SK-N-SH (cell line): ENCODE measurements at regions not wholly inside any gene's neighbourhood (a gene's known extent, or its start where the extent isn't known, plus 50 kb on each side); places are given as distances from the start of the nearest gene placed in this dataset.

ENCODE experiments used
- CTCF ChIA-PET: fragments of 300-600, 350-600 bp; formaldehyde crosslinking; extraction: SDS; loops from one replicate; lab custom pipeline; 2021; lab: Yijun Ruan, JAX
- POLR2A ChIA-PET: fragments of 350-600 bp; sonication (Branson Sonifier 250); formaldehyde crosslinking; extraction: SDS; loops from one replicate; lab custom pipeline; 2020; ENCODE audit warnings: antibody characterized with exemption, inconsistent platforms; lab: Yijun Ruan, JAX
- DNase-seq: peaks from one replicate; pipeline ENCODE4 v3.0.0; 2012
- H2AFZ ChIP-seq: fragments of 200-600 bp; sonication (generic); 2 replicates; pipeline ENCODE4 v1.8.1; 2016; ENCODE audit warnings: antibody characterized with exemption, mild to moderate bottlenecking, low read depth
- H3F3A ChIP-seq: fragments of 200-600 bp; sonication (generic); replicated peaks from 2 replicates; pipeline ENCODE3; 2016; ENCODE audit warnings: antibody characterized with exemption, mild to moderate bottlenecking; ENCODE audit not compliant: insufficient read depth
- H3K27ac ChIP-seq, 2 experiments: fragments of 200-500 bp in 1 of 2; fragments of 200-600 bp in 1 of 2; sonication (Bioruptor generic) in 1 of 2; sonication (generic), shearing (Covaris generic) in 1 of 2; 2 replicates each; pipeline versions ENCODE4 v1.5.1 to v1.6.1; 2014 to 2016; ENCODE audit warnings: low read depth in 2 of 2, inconsistent platforms in 1 of 2, low read length in 1 of 2, mild to moderate bottlenecking in 1 of 2, mixed read lengths in 1 of 2
- H3K27me3 ChIP-seq: fragments of 200-600 bp; sonication (generic), shearing (Covaris generic); 2 replicates; pipeline ENCODE4 v1.6.1; 2016; ENCODE audit warnings: mixed run types; ENCODE audit not compliant: insufficient read depth
- H3K36me3 ChIP-seq, 2 experiments: fragments of 200-500 bp in 1 of 2; fragments of 200-600 bp in 1 of 2; sonication (Bioruptor generic) in 1 of 2; sonication (generic) in 1 of 2; replicated peaks in 1 of 2; 2 replicates each; pipeline versions ENCODE3 to v1.5.1; 2014 to 2016; ENCODE audit warnings: low read length in 1 of 2, mild to moderate bottlenecking in 1 of 2; ENCODE audit not compliant: insufficient read depth in 2 of 2, control insufficient read depth in 1 of 2
- H3K4me1 ChIP-seq, 2 experiments: fragments of 200-500 bp in 1 of 2; fragments of 200-600 bp in 1 of 2; sonication (Bioruptor generic) in 1 of 2; sonication (generic), shearing (Covaris generic) in 1 of 2; 2 replicates each; pipeline versions ENCODE4 v1.5.1 to v1.6.1; 2014 to 2016; ENCODE audit warnings: low read depth in 1 of 2, low read length in 1 of 2, mixed run types in 1 of 2; ENCODE audit not compliant: insufficient read depth in 2 of 2, control insufficient read depth in 1 of 2
- H3K4me2 ChIP-seq: fragments of 200-600 bp; sonication (generic), shearing (Covaris generic); 2 replicates; pipeline ENCODE4 v1.6.1; 2017; ENCODE audit warnings: mixed run types
- H3K4me3 ChIP-seq, 2 experiments: fragments of 200-500 bp in 1 of 2; fragments of 200-600 bp in 1 of 2; sonication (Bioruptor generic) in 1 of 2; sonication (generic), shearing (Covaris generic) in 1 of 2; 2 replicates each; pipeline versions ENCODE4 v1.5.1 to v1.8.1; 2014 to 2016; ENCODE audit warnings: low read depth in 2 of 2, inconsistent platforms in 1 of 2, low read length in 1 of 2, mild to moderate bottlenecking in 1 of 2, mixed read lengths in 1 of 2, moderate library complexity in 1 of 2
- H3K79me2 ChIP-seq: fragments of 200-600 bp; sonication (generic); 2 replicates; pipeline ENCODE4 v1.8.1; 2017; ENCODE audit warnings: mild to moderate bottlenecking; ENCODE audit not compliant: insufficient read depth
- H3K9ac ChIP-seq: fragments of 200-600 bp; sonication (generic); 2 replicates; pipeline ENCODE4 v1.6.1; 2017; ENCODE audit warnings: mixed run types
- H3K9me2 ChIP-seq: fragments of 200-600 bp; sonication (generic); 2 replicates; pipeline ENCODE4 v1.6.1; 2017; ENCODE audit warnings: mixed run types
- H3K9me3 ChIP-seq: fragments of 200-600 bp; sonication (generic); 2 replicates; pipeline ENCODE4 v1.6.1; 2017; ENCODE audit warnings: mixed run types, mild to moderate bottlenecking, moderate library complexity
- H4K20me1 ChIP-seq: fragments of 200-600 bp; sonication (generic); 2 replicates; pipeline ENCODE4 v1.6.1; 2017; ENCODE audit warnings: mild to moderate bottlenecking, mixed run types; ENCODE audit not compliant: insufficient read depth
- CHD2 ChIP-seq: fragments of 150-350 bp; IDR thresholded peaks from 2 replicates; pipeline ENCODE4 v1.6.1; 2018; ENCODE audit warnings: low read length; ENCODE audit not compliant: partially characterized antibody
- CTCF ChIP-seq: fragments of 200-600 bp; sonication (generic); IDR thresholded peaks from 2 replicates; pipeline ENCODE4 v1.6.1; 2017; ENCODE audit warnings: antibody characterized with exemption, mild to moderate bottlenecking, moderate library complexity
- FOSL2 ChIP-seq: IDR thresholded peaks from 2 replicates; pipeline ENCODE4 v1.4.0; 2012; ENCODE audit warnings: low read depth, mild to moderate bottlenecking, moderate library complexity, borderline replicate concordance
- FOXJ3 ChIP-seq: sonication (generic); formaldehyde crosslinking; IDR thresholded peaks from 2 replicates; pipeline ENCODE4 v1.5.1; 2020; ENCODE audit warnings: mild to moderate bottlenecking, missing genetic modification reagents
- GABPA ChIP-seq: IDR thresholded peaks from 2 replicates; pipeline ENCODE4 v1.4.0; 2012; ENCODE audit warnings: low read depth, mild to moderate bottlenecking
- GATA2 ChIP-seq: sonication (generic); formaldehyde crosslinking; IDR thresholded peaks from 2 replicates; pipeline ENCODE4 v1.5.0; 2020; ENCODE audit warnings: mild to moderate bottlenecking, missing genetic modification reagents
- JUND ChIP-seq: IDR thresholded peaks from 2 replicates; pipeline ENCODE4 v1.4.0; 2012
- MAX ChIP-seq: IDR thresholded peaks from 2 replicates; pipeline ENCODE4 v1.4.0; 2012; ENCODE audit warnings: low read depth
- NFIC ChIP-seq: IDR thresholded peaks from 2 replicates; pipeline ENCODE4 v1.4.0; 2012; ENCODE audit warnings: borderline replicate concordance
- NRF1 ChIP-seq: IDR thresholded peaks from 2 replicates; pipeline ENCODE4 v1.6.1; 2012; ENCODE audit warnings: low read depth, mild to moderate bottlenecking, low read length
- PBX3 ChIP-seq: IDR thresholded peaks from 2 replicates; pipeline ENCODE4; 2012
- RAD21 ChIP-seq: IDR thresholded peaks from 2 replicates; pipeline ENCODE4 v1.6.1; 2012; ENCODE audit warnings: mild to moderate bottlenecking, low read length
- RXRA ChIP-seq: IDR thresholded peaks from 2 replicates; pipeline ENCODE4 v1.4.0; 2012; ENCODE audit warnings: low read depth, mild to moderate bottlenecking, borderline replicate concordance
- SIN3A ChIP-seq: IDR thresholded peaks from 2 replicates; pipeline ENCODE4 v1.6.1; 2012; ENCODE audit warnings: low read depth, mild to moderate bottlenecking, low read length, moderate library complexity, borderline replicate concordance
- TAF1 ChIP-seq: IDR thresholded peaks from 2 replicates; pipeline ENCODE4 v1.6.1; 2012; ENCODE audit warnings: low read depth, mild to moderate bottlenecking, low read length, moderate library complexity, borderline replicate concordance
- TCF12 ChIP-seq: IDR thresholded peaks from 2 replicates; pipeline ENCODE4 v1.4.0; 2012
- TEAD4 ChIP-seq: IDR thresholded peaks from 2 replicates; pipeline ENCODE4 v1.4.0; 2012; ENCODE audit warnings: mild to moderate bottlenecking, borderline replicate concordance; ENCODE audit not compliant: insufficient read depth
- USF1 ChIP-seq: IDR thresholded peaks from 2 replicates; pipeline ENCODE4 v1.4.0; 2012; ENCODE audit warnings: low read depth, borderline replicate concordance
- USF2 ChIP-seq: fragments of 150-350 bp; IDR thresholded peaks from 2 replicates; pipeline ENCODE4 v1.6.1; 2017; ENCODE audit warnings: antibody characterized with exemption, low read length, low read depth, borderline replicate concordance
- ZBTB33 ChIP-seq: IDR thresholded peaks from 2 replicates; pipeline ENCODE4 v1.4.0; 2012; ENCODE audit warnings: low read depth, borderline replicate concordance
- WGBS: methylation state at CpG from one replicate; pipeline ENCODE4 v1.1.6; 2017; ENCODE audit warnings: low lambda C conversion rate; 5-methylcytosine and 5-hydroxymethylcytosine counted together

GRCh38 chr15:46946953-46947352 lies 770.4 kb upstream of the SEMA6D start:
- TF ChIP-seq TAF1 (no peak), USF2 (no peak), GATA2 (CRISPR knock-in tag) (no peak), GABPA (no peak), RAD21 (no peak), NFIC (no peak), TCF12 (no peak), JUND (no peak), FOSL2 (no peak), MAX (no peak), SIN3A (no peak)
- TF ChIP-seq, all 33 proteins: peak for 0
- WGBS = 41% methylated on average over 3 of the region's 3 CpGs
- no peak for DNase-seq
- Histone ChIP-seq H3K9ac (no peak overlapping the region), H3K9me2 (no peaks in the 10 kb centered on the region; the same call in 1 of the 2 replicates), H3K9me3 (no peaks in the 10 kb centered on the region), H3K79me2 (no peaks in the 10 kb centered on the region), H3K27ac (no peak overlapping the region), H3K4me2 (no peak overlapping the region), H4K20me1 (no peaks in the 10 kb centered on the region), H3K36me3 (no peaks in the 10 kb centered on the region), H3K27me3 (no peaks in the 10 kb centered on the region), H2AFZ (no peak overlapping the region), H3K4me3 (no peak overlapping the region), H3F3A (no peaks in the 10 kb centered on the region), H3K4me1 (no peaks in the 10 kb centered on the region)
- ChIA-PET CTCF (interaction anchor here (0.9 kb wide), 1 partner anchor 8 kb away, joined by 5 read pairs; no protein-coding TSS in a partner anchor), POLR2A (no interaction called here)

GRCh38 chr15:46955576-46955975 lies 761.7 kb upstream of the SEMA6D start:
- 27% methylated on average over 3 of the region's 3 CpGs for WGBS
- no peak for DNase-seq
- no peaks in the 10 kb centered on the region for H3K9me2 ChIP-seq
- H2AFZ ChIP-seq = no peak overlapping the region
- H3K79me2 ChIP-seq = no peaks in the 10 kb centered on the region
- H3K9me3 ChIP-seq = no peaks in the 10 kb centered on the region
- H4K20me1 ChIP-seq = no peaks in the 10 kb centered on the region
- H3K36me3 ChIP-seq = no peaks in the 10 kb centered on the region
- H3K4me2 ChIP-seq = no peak overlapping the region
- H3F3A ChIP-seq = no peaks in the 10 kb centered on the region
- H3K9ac ChIP-seq = no peak overlapping the region
- no peaks in the 10 kb centered on the region for H3K27me3 ChIP-seq
- ChIA-PET POLR2A (no interaction called here), CTCF (interaction anchor here (1.4 kb wide), 1 partner anchor 9 kb away, joined by 5 read pairs; no protein-coding TSS in a partner anchor)
- no peak overlapping the region for H3K27ac ChIP-seq
- no peaks in the 10 kb centered on the region for H3K4me1 ChIP-seq
- TF ChIP-seq JUND = no peak
- no peak for TF ChIP-seq RXRA
- TF ChIP-seq TCF12 = no peak
- no peak for TF ChIP-seq FOSL2
- no peak for TF ChIP-seq CTCF
- no peak for TF ChIP-seq FOXJ3 (CRISPR knock-in tag)
- no peak for TF ChIP-seq PBX3
- TF ChIP-seq TEAD4 = no peak
- no peak for TF ChIP-seq TAF1
- TF ChIP-seq USF1 = no peak
- TF ChIP-seq GABPA = no peak
- TF ChIP-seq RAD21 = no peak
- no peak for TF ChIP-seq ZBTB33
- TF ChIP-seq CHD2 = no peak
- no peak for TF ChIP-seq NRF1
- TF ChIP-seq NFIC = no peak
- H3K4me3 ChIP-seq = no peak overlapping the region
